HL-60 (cell line): ENCODE measurements at regions not wholly inside any gene's neighbourhood (a gene's known extent, or its start where the extent isn't known, plus 50 kb on each side); places are given as distances from the start of the nearest gene placed in this dataset.

ENCODE experiments used
- DNase-seq, 2 experiments: peaks; one replicate each; pipeline ENCODE4 v3.0.0-alpha.2; 2010 to 2020; ENCODE audit warnings: low read depth in 1 of 2, low spot score in 1 of 2
- H3K27ac ChIP-seq: fragments of 250-450 bp; sonication (Bioruptor Pico); replicated peaks from 2 replicates; pipeline ENCODE4 v1.5.1; 2020; ENCODE audit warnings: mild to moderate bottlenecking, moderate library complexity
- H3K27me3 ChIP-seq: fragments of 250-450 bp; sonication (Bioruptor Pico); 2 replicates; pipeline ENCODE4 v1.5.1; 2021; ENCODE audit warnings: mild to moderate bottlenecking, moderate library complexity; ENCODE audit not compliant: insufficient read depth, poor library complexity, severe bottlenecking
- H3K4me3 ChIP-seq: replicated peaks from 2 replicates; pipeline ENCODE4 v1.5.1; 2011; ENCODE audit warnings: mild to moderate bottlenecking, control low read depth, low read length; ENCODE audit not compliant: insufficient read depth
- GABPA ChIP-seq: IDR thresholded peaks from 2 replicates; pipeline ENCODE4 v1.6.1; 2012; ENCODE audit warnings: low read depth
- POLR2AphosphoS5 ChIP-seq: IDR thresholded peaks from 2 replicates; pipeline ENCODE4 v1.6.1; 2012; ENCODE audit warnings: low read depth
- SPI1 ChIP-seq: IDR thresholded peaks from 2 replicates; pipeline ENCODE4 v1.6.1; 2012; ENCODE audit warnings: low read depth, mild to moderate bottlenecking, borderline replicate concordance
- TF ChIP-seq, protein P1 (sequence below): IDR thresholded peaks from one replicate; pipeline ENCODE4 v1.5.1; 2011; ENCODE audit warnings: low read length, control low read depth, inconsistent platforms; ENCODE audit not compliant: insufficient read depth
- TF ChIP-seq, protein P2 (sequence below): IDR thresholded peaks from 2 replicates; pipeline ENCODE4 v1.6.1; 2012; ENCODE audit warnings: low read depth; ENCODE audit not compliant: insufficient replicate concordance

DNA sequence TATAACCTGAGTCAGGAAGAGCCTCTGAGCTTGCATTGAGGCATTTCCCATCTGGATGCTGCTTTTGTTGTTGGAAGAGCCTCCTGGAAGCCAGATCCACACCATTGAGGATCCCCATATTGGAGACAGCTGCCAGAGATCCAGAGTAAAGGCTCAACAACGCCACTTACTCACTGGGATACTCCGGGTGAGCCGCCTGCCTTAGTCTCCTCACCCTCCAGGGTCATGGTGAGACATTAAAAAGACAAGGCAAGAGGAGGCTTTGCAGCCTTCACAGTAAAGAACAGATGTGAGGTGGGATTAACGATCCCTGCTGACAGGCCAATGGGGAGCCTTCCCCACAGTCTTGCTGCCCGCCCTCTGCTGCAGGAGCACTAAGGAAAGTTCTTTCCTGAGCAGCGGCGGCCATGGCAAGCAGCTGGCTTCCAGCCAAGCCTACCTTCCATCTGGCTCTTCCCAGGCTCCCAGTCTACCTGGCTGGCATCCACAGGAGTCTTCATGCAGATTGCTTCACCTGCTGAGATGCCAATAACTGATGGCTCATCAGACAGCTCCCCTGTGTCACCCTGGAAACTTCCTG is 198.5 kb downstream of the CYLD start:
- DNase-seq, result no peak
- TF ChIP-seq, protein P1, sequence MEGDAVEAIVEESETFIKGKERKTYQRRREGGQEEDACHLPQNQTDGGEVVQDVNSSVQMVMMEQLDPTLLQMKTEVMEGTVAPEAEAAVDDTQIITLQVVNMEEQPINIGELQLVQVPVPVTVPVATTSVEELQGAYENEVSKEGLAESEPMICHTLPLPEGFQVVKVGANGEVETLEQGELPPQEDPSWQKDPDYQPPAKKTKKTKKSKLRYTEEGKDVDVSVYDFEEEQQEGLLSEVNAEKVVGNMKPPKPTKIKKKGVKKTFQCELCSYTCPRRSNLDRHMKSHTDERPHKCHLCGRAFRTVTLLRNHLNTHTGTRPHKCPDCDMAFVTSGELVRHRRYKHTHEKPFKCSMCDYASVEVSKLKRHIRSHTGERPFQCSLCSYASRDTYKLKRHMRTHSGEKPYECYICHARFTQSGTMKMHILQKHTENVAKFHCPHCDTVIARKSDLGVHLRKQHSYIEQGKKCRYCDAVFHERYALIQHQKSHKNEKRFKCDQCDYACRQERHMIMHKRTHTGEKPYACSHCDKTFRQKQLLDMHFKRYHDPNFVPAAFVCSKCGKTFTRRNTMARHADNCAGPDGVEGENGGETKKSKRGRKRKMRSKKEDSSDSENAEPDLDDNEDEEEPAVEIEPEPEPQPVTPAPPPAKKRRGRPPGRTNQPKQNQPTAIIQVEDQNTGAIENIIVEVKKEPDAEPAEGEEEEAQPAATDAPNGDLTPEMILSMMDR, result no peak
- TF ChIP-seq POLR2AphosphoS5 (no peak), GABPA (no peak), SPI1 (no peak)
- TF ChIP-seq, protein P2, sequence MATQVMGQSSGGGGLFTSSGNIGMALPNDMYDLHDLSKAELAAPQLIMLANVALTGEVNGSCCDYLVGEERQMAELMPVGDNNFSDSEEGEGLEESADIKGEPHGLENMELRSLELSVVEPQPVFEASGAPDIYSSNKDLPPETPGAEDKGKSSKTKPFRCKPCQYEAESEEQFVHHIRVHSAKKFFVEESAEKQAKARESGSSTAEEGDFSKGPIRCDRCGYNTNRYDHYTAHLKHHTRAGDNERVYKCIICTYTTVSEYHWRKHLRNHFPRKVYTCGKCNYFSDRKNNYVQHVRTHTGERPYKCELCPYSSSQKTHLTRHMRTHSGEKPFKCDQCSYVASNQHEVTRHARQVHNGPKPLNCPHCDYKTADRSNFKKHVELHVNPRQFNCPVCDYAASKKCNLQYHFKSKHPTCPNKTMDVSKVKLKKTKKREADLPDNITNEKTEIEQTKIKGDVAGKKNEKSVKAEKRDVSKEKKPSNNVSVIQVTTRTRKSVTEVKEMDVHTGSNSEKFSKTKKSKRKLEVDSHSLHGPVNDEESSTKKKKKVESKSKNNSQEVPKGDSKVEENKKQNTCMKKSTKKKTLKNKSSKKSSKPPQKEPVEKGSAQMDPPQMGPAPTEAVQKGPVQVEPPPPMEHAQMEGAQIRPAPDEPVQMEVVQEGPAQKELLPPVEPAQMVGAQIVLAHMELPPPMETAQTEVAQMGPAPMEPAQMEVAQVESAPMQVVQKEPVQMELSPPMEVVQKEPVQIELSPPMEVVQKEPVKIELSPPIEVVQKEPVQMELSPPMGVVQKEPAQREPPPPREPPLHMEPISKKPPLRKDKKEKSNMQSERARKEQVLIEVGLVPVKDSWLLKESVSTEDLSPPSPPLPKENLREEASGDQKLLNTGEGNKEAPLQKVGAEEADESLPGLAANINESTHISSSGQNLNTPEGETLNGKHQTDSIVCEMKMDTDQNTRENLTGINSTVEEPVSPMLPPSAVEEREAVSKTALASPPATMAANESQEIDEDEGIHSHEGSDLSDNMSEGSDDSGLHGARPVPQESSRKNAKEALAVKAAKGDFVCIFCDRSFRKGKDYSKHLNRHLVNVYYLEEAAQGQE, result no peak

DNA sequence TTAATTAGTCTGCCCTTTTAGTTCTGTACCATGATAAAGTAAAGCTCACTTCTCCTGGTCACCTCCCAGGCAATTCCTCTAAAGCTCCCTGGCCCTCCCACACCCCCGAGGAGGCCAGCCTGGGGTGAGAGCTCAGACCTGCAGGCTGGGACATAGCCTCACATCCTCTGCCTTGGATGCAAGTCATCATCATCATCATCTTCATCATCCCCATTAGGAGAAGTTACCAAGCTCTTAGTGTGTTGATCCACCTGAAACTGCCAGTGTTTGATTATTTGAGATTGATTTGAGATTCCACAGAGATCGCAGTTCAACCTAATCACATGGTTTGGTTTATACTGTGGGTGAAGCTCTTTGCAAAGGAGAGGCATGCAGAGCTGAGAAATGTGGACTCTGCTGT is 197.5 kb downstream of the CYLD start:
- no peak for TF ChIP-seq GABPA
- TF ChIP-seq, protein P1, result no peak
- no peak for TF ChIP-seq POLR2AphosphoS5
- TF ChIP-seq, protein P2, result no peak
- TF ChIP-seq SPI1, result no peak

More for the DNA sequence above, 198.5 kb downstream of the CYLD start:
- Histone ChIP-seq H3K27me3 (no peaks in the 10 kb centered on the region), H3K27ac (no peak overlapping the region), H3K4me3 (no peak overlapping the region)

DNA sequence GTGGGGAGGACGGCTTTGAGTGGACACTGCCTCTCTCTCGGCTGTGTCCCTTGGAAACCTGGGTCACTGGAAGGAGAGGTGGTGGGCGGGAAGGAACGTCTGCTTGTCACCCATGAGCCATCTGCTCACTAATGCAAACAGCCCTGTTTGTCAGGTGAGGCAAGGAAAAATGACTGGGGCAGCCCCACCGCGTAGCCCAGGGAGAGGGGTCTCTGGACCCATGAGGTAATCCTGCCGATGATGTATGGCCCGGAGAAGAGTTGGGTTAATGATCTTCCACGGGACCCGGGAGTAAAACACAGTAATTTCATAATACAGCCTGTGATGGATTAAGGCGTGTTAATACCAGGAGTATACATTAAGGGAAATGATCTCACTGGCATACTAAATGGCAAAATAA is 197.0 kb downstream of the CYLD start:
- H3K27me3 ChIP-seq, result no peaks in the 10 kb centered on the region
- DNase-seq, result no peak
- TF ChIP-seq, protein P1, result no peak
- TF ChIP-seq POLR2AphosphoS5 (no peak), SPI1 (no peak), GABPA (no peak)
- TF ChIP-seq, protein P2, result no peak
- no peak overlapping the region for H3K27ac ChIP-seq
- no peak overlapping the region for H3K4me3 ChIP-seq

More for the DNA sequence above, 197.5 kb downstream of the CYLD start:
- Histone ChIP-seq H3K27me3 (no peaks in the 10 kb centered on the region), H3K27ac (no peak overlapping the region), H3K4me3 (no peak overlapping the region)
- no peak for DNase-seq
